Left ventricle myocardium inferior (tissue), 1 donor: ENCODE measurements at regions not wholly inside any gene's neighbourhood (a gene's known extent, or its start where the extent isn't known, plus 50 kb on each side); places are given as distances from the start of the nearest gene placed in this dataset.
"Not testable (repeated sequence)": the region's sequence is repeated elsewhere in the genome, so short reads cannot be mapped to it uniquely, and the experiment has no call there.

Experiments used
- DNase-seq: peaks from one replicate; pipeline ENCODE4 v3.0.0-alpha.2; 2020
- H3K27ac ChIP-seq: fragments of 200-600 bp; replicated peaks from 2 replicates; pipeline ENCODE4 v1.8.0; 2021
- H3K27me3 ChIP-seq: fragments of 200-600 bp; 2 replicates; pipeline ENCODE4 v1.8.0; 2021; ENCODE audit warnings: low read depth
- H3K36me3 ChIP-seq: fragments of 200-600 bp; 2 replicates; pipeline ENCODE4 v1.8.0; 2021
- H3K4me1 ChIP-seq: fragments of 200-600 bp; 2 replicates; pipeline ENCODE4 v1.8.0; 2021
- H3K4me3 ChIP-seq: fragments of 200-600 bp; 2 replicates; pipeline ENCODE4 v1.8.0; 2021; ENCODE audit warnings: mild to moderate bottlenecking, moderate library complexity
- H3K9me3 ChIP-seq: fragments of 200-600 bp; replicated peaks from 2 replicates; pipeline ENCODE4 v1.8.0; 2021
- CTCF ChIP-seq: fragments of 200-600 bp; IDR thresholded peaks from 2 replicates; pipeline ENCODE4 v1.8.0; 2021; ENCODE audit warnings: antibody characterized with exemption, mild to moderate bottlenecking, borderline replicate concordance
- intact Hi-C: fragments of 100-400 bp; cut with micrococcal nuclease; formaldehyde crosslinking; loops from one replicate; pipeline ENCODE4 v1.11.0; 2022
- donor health status: DM: no; HTN: yes; CAD: no; lungs with severe emphysema.

- DNase-seq, result no peak
- H3K4me3 ChIP-seq, result no peak overlapping the region
- intact Hi-C loops, result no loop called here
- H3K9me3 ChIP-seq, result no peaks in the 10 kb centered on the region
- H3K27ac ChIP-seq, result no peak overlapping the region
- H3K36me3 ChIP-seq, result no peaks in the 10 kb centered on the region
- no peak for TF ChIP-seq CTCF
- no peaks in the 10 kb centered on the region for H3K27me3 ChIP-seq
- H3K4me1 ChIP-seq, result no peaks in the 10 kb centered on the region
Observed at GRCh38 chr5:62812621-62813255, 234.1 kb downstream of the LRRC70 start.

- DNase-seq, intact Hi-C loops, H3K27ac ChIP-seq, H3K27me3 ChIP-seq, H3K9me3 ChIP-seq, H3K36me3 ChIP-seq, H3K4me1 ChIP-seq, H3K4me3 ChIP-seq: not testable (repeated sequence)
Observed at GRCh38 chr5:62804819-62805218, 226.2 kb downstream of the LRRC70 start.

- H3K9me3 ChIP-seq, result peaks cover 25% of the 10 kb centered on the region
- H3K27me3 ChIP-seq, result no peaks in the 10 kb centered on the region
- intact Hi-C loops, result no loop called here
- H3K27ac ChIP-seq, result no peak overlapping the region
- H3K4me1 ChIP-seq, result no peaks in the 10 kb centered on the region
- no peak overlapping the region for H3K4me3 ChIP-seq
- no peaks in the 10 kb centered on the region for H3K36me3 ChIP-seq
- DNase-seq, result no peak
- TF ChIP-seq CTCF, result no peak
Observed at GRCh38 chr5:62795926-62796325, 217.3 kb downstream of the LRRC70 start.

- Histone ChIP-seq H3K4me1 (no peaks in the 10 kb centered on the region), H3K27me3 (no peaks in the 10 kb centered on the region), H3K4me3 (no peak overlapping the region), H3K27ac (no peak overlapping the region), H3K9me3 (peaks cover 25% of the 10 kb centered on the region), H3K36me3 (no peaks in the 10 kb centered on the region)
- DNase-seq, result no peak
- no peak for TF ChIP-seq CTCF
- intact Hi-C loops, result no loop called here
Observed at GRCh38 chr5:62794456-62794855, 215.8 kb downstream of the LRRC70 start.

- DNase-seq, result no peak
Observed at GRCh38 chr5:62791059-62791458, 212.4 kb downstream of the LRRC70 start.

More at GRCh38 chr5:62791059-62791458, 212.4 kb downstream of the LRRC70 start:
- no peaks in the 10 kb centered on the region for H3K9me3 ChIP-seq
- H3K27me3 ChIP-seq, result no peaks in the 10 kb centered on the region
- H3K4me3 ChIP-seq, result no peak overlapping the region
- H3K4me1 ChIP-seq, result no peaks in the 10 kb centered on the region
- intact Hi-C loops, result no loop called here
- H3K36me3 ChIP-seq, result no peaks in the 10 kb centered on the region
- peak; percentile 22 for TF ChIP-seq CTCF
- no peak overlapping the region for H3K27ac ChIP-seq
